ENCODE measurements at regions not wholly inside any gene's neighbourhood (a gene's known extent, or its start where the extent isn't known, plus 50 kb on each side); places are given as distances from the start of the nearest gene placed in this dataset.
"Not testable (repeated sequence)": the region's sequence is repeated elsewhere in the genome, so short reads cannot be mapped to it uniquely, and the experiment has no call there.

- no peak for DNase-seq
These were observed 110.7 kb upstream of the FST start for GRCh38 chr5:53369681-53370080.

DNA sequence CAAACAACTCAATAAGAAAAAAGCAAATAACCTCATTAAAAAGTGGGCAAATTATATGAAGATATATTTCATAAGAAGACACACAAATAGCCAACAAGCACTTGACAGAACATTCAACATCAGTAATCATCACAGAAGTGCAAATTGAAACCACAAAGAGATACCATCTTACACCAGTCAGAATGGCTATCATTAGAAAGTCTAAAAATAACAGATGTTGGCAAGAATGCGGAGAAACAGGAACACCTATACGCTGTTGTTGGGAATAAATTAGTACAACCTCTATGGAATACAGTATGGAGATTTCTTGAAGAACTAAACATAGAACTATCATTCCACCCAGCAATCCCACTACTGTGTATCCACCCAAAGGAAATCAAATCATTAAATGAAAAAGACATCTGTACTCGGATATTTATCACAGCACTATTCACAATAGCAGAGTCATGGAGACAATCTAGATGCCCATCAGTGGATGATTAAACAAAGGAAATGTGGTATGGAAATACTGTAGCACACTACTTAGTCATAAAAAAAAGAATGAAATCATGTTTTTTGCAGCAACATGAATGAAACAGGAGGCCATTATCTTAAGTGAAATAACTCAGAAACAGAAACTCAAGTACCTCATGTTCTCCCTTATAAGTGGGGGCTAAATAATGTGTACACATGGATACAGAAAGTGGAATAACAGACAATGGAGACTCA lies 106.8 kb upstream of the FST start:
- DNase-seq = no peak

GRCh38 chr5:53376853-53377252 lies 103.6 kb upstream of the FST start:
- no peak for DNase-seq

DNA sequence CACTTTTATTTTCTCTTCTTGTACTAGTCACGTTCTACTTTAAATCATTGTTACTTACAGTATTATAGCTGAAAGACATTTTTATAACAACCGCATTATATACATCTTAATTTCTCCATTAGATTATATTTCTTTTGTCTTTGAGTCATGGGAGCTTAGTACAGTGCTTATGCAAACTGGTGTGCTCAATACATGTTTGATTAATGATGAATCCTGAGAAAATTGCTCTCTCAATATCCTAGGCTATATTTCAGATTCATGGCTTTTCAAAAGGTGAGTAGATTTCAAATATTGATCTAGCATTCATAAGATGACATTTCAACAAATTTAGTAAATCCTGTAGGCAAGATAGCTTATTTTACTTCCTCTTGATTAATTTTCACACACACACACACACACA lies 102.2 kb upstream of the FST start:
- DNase-seq = no peak

DNA sequence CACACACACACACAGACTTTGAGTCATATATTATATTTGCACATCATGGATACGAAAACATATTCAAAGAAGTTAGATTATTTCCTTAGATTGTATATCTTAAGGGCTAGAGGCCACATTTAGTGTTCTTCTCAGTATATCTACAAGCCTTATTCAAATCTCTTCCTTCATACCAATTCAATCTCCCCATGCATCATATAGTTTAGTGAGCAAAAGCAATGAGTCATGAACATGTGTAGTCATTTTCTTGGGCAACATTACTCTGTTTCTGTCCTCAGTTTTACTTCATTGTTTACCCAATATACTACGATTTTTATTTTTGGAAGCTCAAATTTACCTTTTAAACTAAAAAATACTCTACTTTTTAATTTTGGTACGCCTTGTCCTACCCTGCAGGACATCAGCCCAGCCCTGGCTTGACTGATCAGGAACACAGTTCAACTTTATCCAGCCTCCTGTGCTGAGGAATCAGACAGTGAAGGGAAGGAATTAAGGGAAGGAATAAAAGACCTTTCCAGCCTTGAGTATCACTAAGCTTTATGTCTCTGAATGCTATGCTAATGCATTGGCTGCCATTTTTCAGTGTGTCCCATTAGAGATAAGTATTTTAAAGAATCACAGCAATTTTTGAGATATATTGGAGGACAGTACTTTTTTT lies 101.7 kb upstream of the FST start:
- no peak for DNase-seq

DNA sequence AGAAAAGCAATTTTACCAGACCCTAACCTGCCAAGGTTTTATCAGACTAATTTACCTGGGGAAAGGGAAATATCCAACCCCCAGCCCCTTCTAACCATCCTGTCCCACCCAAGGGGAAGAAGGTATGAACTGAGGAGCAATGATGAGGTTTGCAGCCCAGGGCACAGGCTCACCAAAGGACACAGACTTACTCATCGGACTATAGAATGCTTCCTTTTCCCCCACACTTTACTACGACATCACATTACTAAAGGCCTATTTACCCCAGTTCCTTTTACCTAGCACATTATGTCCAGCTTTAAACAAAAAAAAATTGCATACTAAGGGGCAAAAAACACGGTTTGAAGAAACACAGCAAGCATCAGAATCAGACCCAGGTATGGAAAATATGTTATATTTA lies 94.1 kb upstream of the FST start:
- DNase-seq = no peak

- no peak for DNase-seq
These were observed 91.3 kb upstream of the FST start for GRCh38 chr5:53389093-53389492.

- DNase-seq = no peak
These were observed 88.4 kb upstream of the FST start for GRCh38 chr5:53392073-53392472.

GRCh38 chr5:53394808-53395207 lies 85.6 kb upstream of the FST start:
- DNase-seq = no peak

DNA sequence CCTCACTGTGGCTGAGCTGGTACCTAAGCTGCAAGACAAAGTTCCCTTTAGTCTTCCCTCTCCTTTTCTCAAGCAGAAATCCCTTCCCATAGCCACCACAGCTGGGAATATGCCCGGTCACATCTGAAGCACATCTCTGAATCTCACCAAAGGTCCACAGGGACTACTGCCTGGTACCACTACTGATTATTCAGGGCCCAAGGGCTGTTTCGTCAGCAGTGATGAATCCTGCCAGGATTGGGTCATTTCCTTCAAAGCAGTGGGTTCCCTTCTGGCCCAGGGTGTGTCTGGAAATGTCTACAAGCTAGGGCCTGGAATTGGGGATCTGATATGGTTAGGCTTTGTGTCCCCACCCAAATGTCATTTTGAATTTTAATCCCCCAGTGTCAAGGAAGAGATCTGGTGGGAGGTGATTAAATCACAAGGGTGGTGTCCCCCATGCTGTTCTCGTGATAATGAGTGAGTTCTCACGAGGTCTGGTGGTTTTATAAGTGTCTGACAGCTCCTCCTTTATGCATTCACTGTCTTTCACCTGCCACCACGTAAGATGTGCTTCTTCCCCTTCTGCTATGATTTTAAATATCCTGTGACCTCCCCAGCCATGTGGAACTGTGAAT lies 83.2 kb upstream of the FST start:
- no peak for DNase-seq

- no peak for DNase-seq
These were observed 82.6 kb upstream of the FST start for GRCh38 chr5:53397845-53398244.

DNA sequence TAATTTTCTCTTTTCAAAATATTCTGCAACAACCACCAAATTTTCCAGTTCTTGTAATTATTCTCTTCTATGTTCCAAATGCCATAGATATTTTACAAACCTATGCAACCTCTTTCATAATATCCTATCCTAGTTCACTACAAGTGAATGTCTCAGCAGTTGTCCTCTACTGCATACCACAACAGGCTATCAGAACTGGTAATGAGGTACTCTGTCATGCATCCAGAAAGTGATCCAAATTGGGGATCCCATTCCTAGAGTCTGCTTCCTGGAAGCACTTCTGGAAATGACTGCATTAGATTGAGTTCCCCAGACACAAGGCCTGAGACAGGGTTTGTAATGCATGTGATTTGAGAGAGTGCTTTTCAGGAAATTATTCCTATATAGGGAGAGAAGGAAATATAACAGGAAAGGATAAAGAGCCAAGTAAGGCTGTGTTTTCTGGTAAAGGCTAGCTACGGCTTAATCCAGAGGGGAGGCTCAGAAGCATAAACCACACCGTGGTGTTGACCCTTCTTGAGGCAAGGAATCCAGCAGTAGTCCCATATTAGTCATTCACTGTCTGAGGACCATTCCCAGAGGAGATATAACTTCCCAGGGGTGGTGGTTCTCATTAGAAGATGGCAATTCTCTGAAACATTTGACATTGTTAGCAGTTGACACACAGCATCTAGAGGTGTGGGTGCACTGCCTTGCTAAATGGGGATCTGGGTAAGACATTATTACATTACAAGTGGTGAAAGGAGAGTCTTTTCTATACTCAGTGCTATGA lies 80.3 kb upstream of the FST start:
- no peak for DNase-seq

GRCh38 chr5:53403291-53403690 lies 77.1 kb upstream of the FST start:
- no peak for DNase-seq

DNA sequence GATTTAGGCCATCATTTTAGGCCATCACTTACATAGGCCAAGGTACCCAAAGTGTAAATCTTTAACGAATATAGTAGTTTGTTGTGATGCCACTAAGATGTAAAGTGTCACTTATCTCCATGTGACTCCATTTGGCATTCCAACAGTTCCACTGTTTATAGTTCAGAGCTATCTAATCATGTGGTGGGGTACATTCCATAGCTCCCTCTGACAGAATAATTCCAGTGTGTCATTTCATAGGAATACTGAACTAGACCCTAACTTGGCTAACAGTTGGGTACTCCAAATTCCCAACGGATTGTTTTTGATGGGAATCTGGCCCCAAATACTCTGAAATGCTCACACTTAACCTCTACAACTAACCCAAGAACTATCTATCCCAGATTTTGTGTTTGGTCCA lies 76.7 kb upstream of the FST start:
- no peak for DNase-seq

DNA sequence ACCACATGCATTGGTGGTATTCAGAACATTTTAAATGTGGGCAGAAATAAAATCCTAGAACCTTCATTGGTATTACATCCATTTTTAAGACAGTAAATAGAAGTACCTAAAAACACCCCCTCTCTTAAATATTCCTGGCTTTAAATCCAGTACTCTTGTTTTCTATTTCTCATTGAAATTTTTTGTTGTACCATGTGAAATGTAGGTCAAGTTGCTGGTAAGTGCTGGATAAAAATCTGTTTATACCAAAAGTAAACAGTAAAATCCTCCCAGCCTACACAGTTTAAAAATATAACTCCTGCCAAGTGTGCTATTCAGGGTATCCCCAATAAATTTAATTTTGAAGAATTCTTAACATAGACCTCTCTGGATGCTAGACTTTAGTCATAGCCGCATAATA lies 75.0 kb upstream of the FST start:
- no peak for DNase-seq

DNA sequence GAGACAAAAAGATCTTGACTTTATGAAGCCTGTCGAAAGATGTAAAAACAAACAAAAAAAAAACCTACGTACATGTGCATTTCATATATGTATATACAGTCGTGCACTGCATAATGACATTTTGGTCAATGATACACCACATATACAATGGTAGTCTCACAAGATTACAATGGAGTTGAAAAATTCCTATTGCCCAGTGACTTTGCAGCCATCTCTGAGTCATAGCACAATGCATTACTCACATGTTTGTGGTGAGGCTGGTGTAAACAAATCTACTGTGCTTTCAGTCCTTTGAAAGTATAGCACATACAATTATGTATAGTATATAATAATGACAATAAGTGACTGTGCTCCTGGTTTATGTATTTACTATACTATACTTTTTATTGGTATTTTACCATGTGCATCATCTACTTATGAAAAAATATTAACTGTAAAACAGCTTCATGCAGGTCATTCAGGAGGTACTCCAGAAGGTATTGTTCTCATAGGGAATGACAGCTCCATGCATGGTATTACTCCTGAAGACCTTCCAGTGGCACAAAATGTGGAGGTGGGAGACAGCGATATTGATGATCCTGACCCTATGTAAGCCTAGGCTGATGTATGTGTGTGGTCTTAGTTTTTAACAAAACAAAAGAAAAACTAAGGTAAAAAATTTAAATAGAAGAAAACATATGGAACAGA lies 73.7 kb upstream of the FST start:
- DNase-seq = no peak

GRCh38 chr5:53407373-53407772 lies 73.1 kb upstream of the FST start:
- no peak for DNase-seq

DNA sequence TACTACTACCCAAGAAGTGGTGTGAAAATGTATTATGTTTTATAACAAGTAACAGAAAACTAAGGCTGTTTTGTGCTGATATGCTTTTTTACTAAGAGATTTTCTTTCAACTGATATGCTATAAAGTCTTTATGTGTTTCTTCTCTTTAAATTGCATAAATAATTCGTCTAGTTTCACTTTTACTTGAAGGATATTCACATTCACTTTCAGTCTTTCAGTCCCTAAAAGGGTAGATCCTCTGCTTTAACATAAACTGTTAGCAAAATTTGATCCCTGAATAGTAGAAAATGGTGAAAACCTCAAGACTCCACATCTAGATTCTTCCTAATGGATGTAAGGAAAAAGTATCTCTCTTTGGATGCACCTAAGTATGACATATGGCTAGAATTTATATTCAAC lies 69.0 kb upstream of the FST start:
- no peak for DNase-seq

- not testable (repeated sequence) for DNase-seq
These were observed 67.9 kb upstream of the FST start for GRCh38 chr5:53412499-53412898.

- DNase-seq = no peak
These were observed 64.2 kb upstream of the FST start for GRCh38 chr5:53416144-53416738.

- DNase-seq = no peak
These were observed 62.0 kb upstream of the FST start for GRCh38 chr5:53418409-53418808.

- no peak for DNase-seq
These were observed 61.4 kb upstream of the FST start for GRCh38 chr5:53418826-53419658.

All from activated CD4-positive, alpha-beta T cell treated with anti-CD3 and anti-CD28 coated beads, Interleukin-2, amount 50 U/mL, for 48 hours (primary cell).